GM23248 (cell line): ENCODE measurements at regions not wholly inside any gene's neighbourhood (a gene's known extent, or its start where the extent isn't known, plus 50 kb on each side); places are given as distances from the start of the nearest gene placed in this dataset.

ENCODE experiments used
- DNase-seq: peaks from one replicate; pipeline ENCODE4 v3.0.0-alpha.2; 2015
- H2AFZ ChIP-seq: fragments of 200-600 bp; sonication (generic); 2 replicates; pipeline ENCODE4 v1.6.1; 2016; ENCODE audit warnings: antibody characterized with exemption
- H3F3A ChIP-seq: fragments of 200-600 bp; sonication (generic); 2 replicates; pipeline ENCODE4 v1.6.1; 2016; ENCODE audit warnings: mild to moderate bottlenecking, antibody characterized with exemption, mixed run types; ENCODE audit not compliant: insufficient read depth
- H3K27ac ChIP-seq: fragments of 200-600 bp; sonication (generic); 2 replicates; pipeline ENCODE4 v1.5.1; 2016; ENCODE audit warnings: mild to moderate bottlenecking
- H3K27me3 ChIP-seq: fragments of 200-600 bp; sonication (generic); replicated peaks from 2 replicates; pipeline ENCODE4 v1.6.1; 2016; ENCODE audit warnings: mild to moderate bottlenecking; ENCODE audit not compliant: insufficient read depth
- H3K36me3 ChIP-seq: fragments of 200-600 bp; sonication (generic); 2 replicates; pipeline ENCODE4 v1.6.1; 2016; ENCODE audit warnings: low read depth, mild to moderate bottlenecking
- H3K4me1 ChIP-seq: fragments of 200-600 bp; sonication (generic); 2 replicates; pipeline ENCODE4 v1.6.1; 2016; ENCODE audit warnings: mild to moderate bottlenecking; ENCODE audit not compliant: insufficient read depth
- H3K4me2 ChIP-seq: fragments of 200-600 bp; sonication (generic); one replicate; pipeline ENCODE4 v1.6.1; 2016; ENCODE audit warnings: mild to moderate bottlenecking; ENCODE audit not compliant: unreplicated experiment
- H3K4me3 ChIP-seq: fragments of 200-600 bp; sonication (generic); 2 replicates; pipeline ENCODE4 v1.5.1; 2016; ENCODE audit warnings: mild to moderate bottlenecking
- H3K79me2 ChIP-seq: fragments of 200-600 bp; sonication (generic); 2 replicates; pipeline ENCODE4 v1.6.1; 2016; ENCODE audit warnings: mild to moderate bottlenecking; ENCODE audit not compliant: insufficient read depth
- H3K9ac ChIP-seq: fragments of 200-600 bp; sonication (generic); 2 replicates; pipeline ENCODE4 v1.6.1; 2016; ENCODE audit warnings: mild to moderate bottlenecking
- H3K9me2 ChIP-seq: fragments of 200-600 bp; sonication (generic); 2 replicates; pipeline ENCODE4 v1.6.1; 2016; ENCODE audit warnings: mixed run types, mild to moderate bottlenecking, moderate library complexity; ENCODE audit not compliant: insufficient read depth
- H3K9me3 ChIP-seq: fragments of 200-600 bp; sonication (generic); one replicate; pipeline ENCODE4 v1.6.1; 2017; ENCODE audit warnings: low read depth
- H4K20me1 ChIP-seq: fragments of 200-600 bp; sonication (generic); 2 replicates; pipeline ENCODE4 v1.6.0; 2016; ENCODE audit not compliant: insufficient read depth
- EZH2 ChIP-seq: fragments of 200-600 bp; sonication (generic); IDR thresholded peaks from 2 replicates; pipeline ENCODE4 v1.6.1; 2018; ENCODE audit warnings: antibody characterized with exemption, mild to moderate bottlenecking; ENCODE audit not compliant: insufficient read depth, poor library complexity, severe bottlenecking
- EZH2phosphoT487 ChIP-seq: fragments of 200-600 bp; sonication (generic); IDR thresholded peaks from 2 replicates; pipeline ENCODE4 v1.6.1; 2018; ENCODE audit warnings: antibody characterized with exemption, moderate library complexity, mild to moderate bottlenecking, low read depth; ENCODE audit not compliant: insufficient read depth
- WGBS, 2 experiments: methylation state at CpG; one replicate each; pipeline ENCODE4 v1.1.6; 2015 to 2017; ENCODE audit warnings: low lambda C conversion rate in 2 of 2, low coverage in 1 of 2; ENCODE audit errors: missing lambda C conversion rate in 2 of 2; 5-methylcytosine and 5-hydroxymethylcytosine counted together
- in situ Hi-C: fragments of 300-500 bp; cut with MboI; formaldehyde crosslinking; loops from 2 replicates; pipeline ENCODE4 v1.15.0; 2020

DNA sequence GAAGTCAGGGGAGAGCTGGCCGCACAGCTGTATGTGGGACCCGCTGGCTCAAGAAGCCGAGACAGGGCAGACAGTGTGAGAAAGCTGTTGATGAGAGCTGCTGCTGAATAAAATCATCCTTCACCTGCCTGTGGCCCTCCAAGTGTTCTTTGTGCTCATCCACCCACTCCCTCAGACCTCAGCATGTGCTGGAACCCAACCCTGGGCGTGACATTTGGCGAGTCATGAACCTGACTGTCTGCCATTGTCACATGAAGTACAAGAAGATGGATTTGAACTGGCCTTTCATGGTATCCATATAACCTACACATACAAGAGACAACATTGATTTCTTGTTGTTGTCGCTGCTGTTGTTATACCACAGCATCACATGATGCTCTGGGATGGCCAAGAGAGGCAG lies 139.7 kb upstream of the PLCXD3 start:
- Histone ChIP-seq H3K27me3 (no peaks in the 10 kb centered on the region; the same call in 1 of the 2 replicates), H2AFZ (no peak overlapping the region), H3K36me3 (no peaks in the 10 kb centered on the region), H3K27ac (no peak overlapping the region), H3K79me2 (no peaks in the 10 kb centered on the region), H3K9ac (no peak overlapping the region), H3K9me2 (no peaks in the 10 kb centered on the region), H3K4me1 (no peaks in the 10 kb centered on the region), H3K9me3 (no peaks in the 10 kb centered on the region), H3K4me3 (no peak overlapping the region), H3K4me2 (no peak overlapping the region), H3F3A (no peaks in the 10 kb centered on the region), H4K20me1 (no peaks in the 10 kb centered on the region)
- no peak for DNase-seq
- 48 to 50% methylated on average over 6 of the region's 6 CpGs for WGBS, 2 experiments
- TF ChIP-seq EZH2phosphoT487 (no peak), EZH2 (no peak)
- in situ Hi-C loops = no loop called here

DNA sequence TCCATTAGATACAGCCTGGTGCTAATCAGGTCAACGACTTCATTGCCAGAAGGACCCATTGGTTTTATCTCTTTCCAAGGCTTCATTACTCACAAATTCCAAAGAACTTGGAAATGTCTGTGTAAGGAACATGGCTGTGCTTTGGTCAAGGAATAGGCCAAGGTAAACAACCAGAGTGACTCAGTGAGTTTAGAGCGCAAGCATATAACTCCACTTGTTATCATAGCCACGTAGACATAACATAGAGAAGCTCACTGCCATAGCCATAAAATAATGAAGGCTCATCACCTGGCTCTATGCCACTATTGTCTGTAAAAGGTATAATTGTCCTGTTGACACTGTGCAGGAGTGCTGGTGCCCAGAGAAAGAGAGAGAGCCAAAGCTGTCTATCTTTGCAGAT lies 139.3 kb upstream of the PLCXD3 start:
- Histone ChIP-seq H3K27me3 (peaks cover 3% of the 10 kb centered on the region; the same call in 1 of the 2 replicates), H3K36me3 (no peaks in the 10 kb centered on the region), H3K9me3 (no peaks in the 10 kb centered on the region), H3K79me2 (no peaks in the 10 kb centered on the region), H3K9me2 (no peaks in the 10 kb centered on the region), H4K20me1 (no peaks in the 10 kb centered on the region), H3K4me1 (no peaks in the 10 kb centered on the region), H3K27ac (no peak overlapping the region), H3K9ac (no peak overlapping the region), H3K4me3 (no peak overlapping the region), H2AFZ (no peak overlapping the region), H3K4me2 (no peak overlapping the region), H3F3A (no peaks in the 10 kb centered on the region)
- TF ChIP-seq EZH2phosphoT487 = no peak
- TF ChIP-seq EZH2 = no peak
- in situ Hi-C loops = no loop called here
- WGBS, 2 experiments = 27 to 35% methylated on average over 3 of the region's 3 CpGs
- DNase-seq = peak; percentile 48

DNA sequence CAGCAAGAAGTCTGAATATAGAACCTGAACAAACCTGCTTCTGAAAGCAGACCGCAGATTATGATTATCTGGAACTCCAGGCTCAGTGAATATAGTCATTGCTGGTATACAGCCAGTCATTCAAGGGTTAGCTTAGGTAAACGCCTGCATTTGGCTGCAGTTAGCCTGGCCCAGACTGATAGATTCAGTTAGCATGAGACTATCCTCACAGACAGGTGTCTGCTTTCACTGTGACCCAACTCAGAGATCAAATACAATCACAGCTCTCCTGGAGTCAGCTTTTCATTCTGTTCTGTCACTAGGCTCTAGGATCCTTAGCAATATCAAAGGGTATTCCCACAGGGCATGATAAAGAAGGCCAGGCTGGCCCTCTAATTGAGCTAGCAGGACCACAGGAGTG lies 138.6 kb upstream of the PLCXD3 start:
- Histone ChIP-seq H3K27me3 (peaks cover 10% of the 10 kb centered on the region; the same call in 1 of the 2 replicates), H3K4me1 (no peaks in the 10 kb centered on the region), H3K4me3 (no peak overlapping the region), H3K36me3 (no peaks in the 10 kb centered on the region), H3K9me3 (no peaks in the 10 kb centered on the region), H2AFZ (no peak overlapping the region), H3K4me2 (no peak overlapping the region), H3F3A (no peaks in the 10 kb centered on the region), H3K9ac (no peak overlapping the region), H4K20me1 (no peaks in the 10 kb centered on the region), H3K9me2 (no peaks in the 10 kb centered on the region), H3K27ac (no peak overlapping the region), H3K79me2 (no peaks in the 10 kb centered on the region)
- in situ Hi-C loops = no loop called here
- no peak for TF ChIP-seq EZH2
- TF ChIP-seq EZH2phosphoT487 = no peak
- DNase-seq = no peak
- 13 to 17% methylated on average over 2 of the region's 2 CpGs for WGBS, 2 experiments

DNA sequence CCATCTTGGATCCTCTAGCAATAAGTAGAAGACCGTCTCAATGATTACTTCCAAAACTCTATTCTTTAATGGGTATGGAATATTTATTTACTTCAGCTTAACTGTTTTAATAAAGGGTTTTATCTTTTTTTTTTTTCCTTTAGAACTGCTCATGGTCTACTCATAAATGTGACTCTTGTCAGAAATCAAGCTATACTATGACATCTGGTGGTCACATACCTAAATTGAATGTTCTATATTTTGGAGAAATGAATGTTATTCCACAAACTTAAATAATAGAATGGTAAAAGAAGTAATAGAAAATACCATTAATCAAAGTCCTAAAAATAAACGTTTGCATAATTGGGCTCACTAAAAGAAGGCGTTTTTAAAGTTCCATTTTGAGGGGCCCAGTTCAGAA lies 131.2 kb upstream of the PLCXD3 start:
- H3K4me2 ChIP-seq = no peak overlapping the region
- no peaks in the 10 kb centered on the region for H3K4me1 ChIP-seq
- H3K27ac ChIP-seq = no peak overlapping the region
- H3K9me3 ChIP-seq = no peaks in the 10 kb centered on the region
- H3F3A ChIP-seq = no peaks in the 10 kb centered on the region
- no peaks in the 10 kb centered on the region for H3K79me2 ChIP-seq
- peaks cover 12% of the 10 kb centered on the region; the same call in 1 of the 2 replicates for H3K27me3 ChIP-seq
- DNase-seq = peak; percentile 42
- TF ChIP-seq EZH2phosphoT487 (no peak), EZH2 (no peak)
- no peak overlapping the region for H2AFZ ChIP-seq
- in situ Hi-C loops = no loop called here
- no peaks in the 10 kb centered on the region for H4K20me1 ChIP-seq
- H3K36me3 ChIP-seq = no peaks in the 10 kb centered on the region
- H3K9me2 ChIP-seq = no peaks in the 10 kb centered on the region
- 28 to 31% methylated on average over 3 of the region's 3 CpGs for WGBS, 2 experiments
- H3K9ac ChIP-seq = no peak overlapping the region
- H3K4me3 ChIP-seq = no peak overlapping the region

DNA sequence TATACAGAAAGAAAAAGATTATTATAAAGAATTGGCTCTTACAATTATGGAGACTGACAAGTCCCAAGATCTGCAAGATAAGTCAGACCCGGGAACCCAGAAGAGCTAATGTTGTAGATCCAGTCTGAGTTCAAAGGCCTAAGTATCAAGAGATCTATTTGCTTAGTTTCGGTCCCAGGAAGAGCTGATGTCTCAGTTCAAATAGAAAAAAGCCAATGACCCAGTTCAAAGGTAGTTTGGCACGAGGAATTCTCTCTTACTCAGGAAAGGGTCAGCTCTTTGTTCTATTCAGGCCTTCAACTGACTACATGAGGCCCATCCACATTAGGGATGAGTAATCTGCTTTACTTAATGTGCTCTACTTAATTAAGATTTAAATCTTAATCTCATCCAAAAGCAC lies 128.3 kb upstream of the PLCXD3 start:
- Histone ChIP-seq H3K27me3 (no peaks in the 10 kb centered on the region), H3K4me3 (no peak overlapping the region), H3F3A (no peaks in the 10 kb centered on the region), H3K9me2 (no peaks in the 10 kb centered on the region), H3K36me3 (no peaks in the 10 kb centered on the region), H3K4me1 (no peaks in the 10 kb centered on the region), H3K79me2 (no peaks in the 10 kb centered on the region), H4K20me1 (no peaks in the 10 kb centered on the region), H2AFZ (no peak overlapping the region), H3K9me3 (no peaks in the 10 kb centered on the region), H3K9ac (no peak overlapping the region), H3K27ac (no peak overlapping the region), H3K4me2 (no peak overlapping the region)
- WGBS, 2 experiments = 43 to 52% methylated on average over 3 of the region's 3 CpGs
- no peak for TF ChIP-seq EZH2phosphoT487
- TF ChIP-seq EZH2 = no peak
- no peak for DNase-seq
- in situ Hi-C loops = no loop called here
